ENCODE measurements at regions not wholly inside any gene's neighbourhood (a gene's known extent, or its start where the extent isn't known, plus 50 kb on each side); places are given as distances from the start of the nearest gene placed in this dataset.

DNA sequence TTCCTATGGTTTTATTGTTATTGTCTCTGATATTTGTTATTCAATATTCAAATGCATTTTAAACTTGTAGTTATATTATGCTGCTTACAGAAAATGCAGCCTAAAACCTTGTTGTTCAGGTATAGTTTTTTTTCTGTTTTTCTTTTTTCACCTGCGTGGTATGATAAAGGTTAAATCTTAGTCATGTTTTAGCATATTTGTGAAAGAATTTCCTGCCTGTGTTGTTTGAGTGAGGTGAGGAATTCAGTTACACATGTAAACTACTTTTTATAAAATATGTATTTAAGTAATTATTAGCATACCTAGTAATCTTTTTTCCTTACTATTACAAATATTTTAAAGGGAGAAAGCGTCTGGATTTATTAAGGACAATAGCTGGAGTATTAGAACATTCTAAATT lies 90.0 kb upstream of the NAALADL2 start:
- no peak for DNase-seq (ENCODE audit: low read depth in 2 of 2, low spot score in 1 of 2)

DNA sequence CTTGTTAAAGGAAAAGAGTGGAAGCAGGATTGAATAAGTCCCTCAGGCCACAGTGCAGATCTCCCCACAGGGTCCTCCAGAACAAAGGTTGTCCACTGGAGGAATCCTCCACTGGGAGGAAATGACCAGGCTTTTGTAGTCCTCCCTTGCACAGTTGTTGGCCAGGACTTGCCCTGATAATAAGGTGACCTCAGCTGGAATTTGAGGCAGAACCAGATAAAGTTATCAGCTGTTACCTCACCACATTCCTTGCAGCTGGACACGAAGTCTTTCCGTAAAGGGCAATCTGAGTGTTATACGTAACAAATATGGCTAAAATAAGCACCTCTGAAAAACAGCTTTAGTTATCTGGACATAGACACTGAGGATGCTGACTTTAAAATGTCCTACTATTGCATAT lies 83.5 kb upstream of the NAALADL2 start:
- DNase-seq (ENCODE audit: low read depth in 2 of 2, low spot score in 1 of 2), result no peak

DNA sequence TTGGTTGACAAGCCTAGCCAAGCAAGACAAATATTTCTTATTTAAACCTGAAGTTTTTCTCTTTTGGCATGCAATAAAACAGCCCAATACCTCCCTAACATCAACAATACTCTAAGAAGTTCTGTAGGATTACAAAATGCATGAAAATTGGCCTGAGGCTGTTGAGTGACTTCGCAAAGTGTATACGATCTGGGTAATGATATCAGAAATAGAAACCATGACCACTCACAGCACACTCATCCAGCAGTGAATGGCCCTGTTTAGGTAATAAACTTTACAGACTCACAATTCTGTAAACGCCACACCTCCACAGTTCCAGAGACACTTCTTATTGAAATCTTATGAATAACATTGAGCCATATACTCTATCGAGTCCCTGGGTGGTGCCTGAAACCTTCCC lies 83.0 kb upstream of the NAALADL2 start:
- DNase-seq (ENCODE audit: low read depth in 2 of 2, low spot score in 1 of 2), result no peak

DNA sequence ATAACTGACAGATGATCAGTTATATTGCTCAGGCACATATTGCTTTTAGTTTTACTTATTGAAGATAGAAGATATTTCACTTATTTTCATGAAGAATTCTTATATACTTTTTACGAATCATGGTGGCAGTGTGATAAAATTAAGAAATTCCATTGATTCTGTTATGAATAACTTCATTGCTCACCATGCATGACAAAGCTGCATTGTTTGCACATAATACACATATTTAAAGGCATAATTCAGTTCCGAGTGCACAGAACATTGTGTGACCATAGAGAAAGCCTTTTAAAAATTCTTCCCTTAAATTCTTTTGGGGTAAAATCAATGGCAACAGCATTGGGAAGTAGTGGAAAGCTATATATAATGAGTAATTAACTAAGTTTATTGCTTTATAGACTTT lies 82.5 kb upstream of the NAALADL2 start:
- DNase-seq (ENCODE audit: low read depth in 2 of 2, low spot score in 1 of 2), result no peak

DNA sequence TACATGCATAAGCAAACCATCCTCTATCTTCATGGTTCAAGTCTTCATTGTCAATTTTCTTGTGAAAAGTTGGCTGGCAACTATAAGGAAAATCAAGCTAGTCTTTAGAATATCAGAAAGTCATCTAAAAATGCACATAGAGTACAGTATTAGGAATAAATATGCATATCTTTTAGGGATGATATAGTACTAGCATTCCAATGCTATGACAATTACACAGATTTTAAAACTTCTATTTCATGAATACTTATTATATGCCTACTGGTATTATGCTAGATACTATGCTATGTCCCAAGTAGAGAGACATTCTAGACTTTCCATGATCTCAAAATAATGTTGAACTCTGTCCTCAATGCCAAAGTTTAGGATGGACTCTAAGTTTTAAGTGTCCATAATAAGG lies 81.3 kb upstream of the NAALADL2 start:
- no peak for DNase-seq (ENCODE audit: low read depth in 2 of 2, low spot score in 1 of 2)

DNA sequence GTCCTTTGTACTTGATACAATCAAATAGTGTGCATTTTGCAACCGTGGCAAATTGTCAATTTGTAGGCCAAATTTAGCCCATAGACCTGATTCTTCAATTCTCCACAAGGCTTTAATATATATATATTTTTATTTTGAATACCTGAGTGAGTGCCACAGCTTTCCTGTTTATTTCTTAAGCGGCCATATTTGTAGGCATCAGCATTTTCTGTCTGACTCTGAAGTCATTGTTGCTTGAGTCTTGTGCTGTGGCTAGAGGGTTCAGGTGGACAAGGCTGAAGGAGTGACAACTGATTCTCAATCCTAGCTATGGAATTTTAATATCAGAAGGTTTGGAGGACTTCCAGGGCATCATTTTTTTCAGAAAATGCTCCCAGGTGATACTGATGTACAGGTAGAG lies 75.6 kb upstream of the NAALADL2 start:
- no peak for DNase-seq (ENCODE audit: low read depth in 2 of 2, low spot score in 1 of 2)

DNA sequence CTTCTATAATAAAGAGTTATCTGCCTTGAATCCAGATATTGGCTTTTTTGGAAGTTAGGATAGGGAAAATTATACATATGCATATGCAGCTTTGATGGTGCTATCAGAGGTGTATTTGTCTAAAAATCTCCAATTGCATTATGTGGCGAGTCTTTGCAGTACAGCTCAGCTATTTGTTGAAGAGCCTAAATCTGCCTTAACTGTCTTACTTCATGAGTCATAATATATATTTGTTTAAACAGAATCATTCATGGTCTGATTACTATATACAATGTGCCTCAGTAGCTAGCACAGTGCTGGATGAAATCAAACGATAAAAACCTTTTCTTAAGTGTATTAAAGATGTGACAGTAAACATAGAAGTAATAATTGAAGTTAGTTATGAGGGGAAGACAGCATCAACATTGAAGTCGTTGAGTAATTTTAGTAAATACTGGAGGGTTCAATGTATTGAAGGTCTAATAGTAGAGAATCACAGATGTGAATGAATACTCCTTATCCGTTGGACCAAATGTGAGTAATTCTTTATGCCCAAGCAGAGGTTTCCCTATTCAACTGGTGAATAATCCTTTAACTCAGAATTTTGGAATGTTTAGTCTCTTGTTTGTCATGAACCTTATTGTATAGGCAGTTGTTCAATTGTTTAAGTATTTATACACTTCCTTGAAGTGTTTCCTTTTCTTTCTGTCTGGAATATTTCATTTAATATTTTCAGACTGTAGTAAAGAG lies 74.8 kb upstream of the NAALADL2 start:
- DNase-seq (ENCODE audit: low read depth in 2 of 2, low spot score in 1 of 2), result no peak

DNA sequence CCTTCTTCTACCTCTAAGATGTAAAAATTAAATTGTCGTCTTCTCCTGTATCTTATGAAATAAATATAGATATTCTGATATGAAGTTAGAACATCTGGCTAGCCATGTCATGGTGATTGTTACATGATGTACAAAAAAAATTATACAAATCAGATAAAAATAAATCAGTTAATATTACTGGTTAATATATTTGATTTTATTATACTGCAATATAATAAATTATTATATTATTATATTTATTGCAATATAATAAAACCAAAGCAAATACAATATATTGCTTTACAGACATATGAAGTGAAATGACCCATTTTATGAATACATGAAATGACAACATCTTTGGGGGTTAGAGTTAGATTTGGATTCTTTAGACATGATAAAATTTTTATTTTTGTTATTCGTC lies 72.3 kb upstream of the NAALADL2 start:
- no peak for DNase-seq (ENCODE audit: low read depth in 2 of 2, low spot score in 1 of 2)

DNA sequence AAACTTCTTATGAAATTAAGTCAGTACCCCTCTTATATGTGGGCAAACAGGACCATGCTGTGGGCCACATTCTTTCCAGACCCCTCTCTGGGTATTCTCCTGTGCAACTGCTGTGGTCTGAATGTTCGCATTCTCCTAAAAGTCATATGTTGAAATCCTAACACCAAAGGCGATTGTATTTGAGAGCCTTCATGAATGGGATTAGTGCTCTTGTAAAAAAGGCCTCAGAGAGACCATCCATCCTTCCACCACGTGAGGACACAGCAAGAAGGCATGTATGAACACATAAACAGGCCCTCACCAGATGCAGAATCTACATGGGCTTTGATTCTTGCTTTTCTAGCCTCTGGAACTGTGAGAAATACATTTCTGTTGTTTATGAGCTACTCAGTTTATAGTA lies 68.0 kb upstream of the NAALADL2 start:
- no peak for DNase-seq (ENCODE audit: low read depth in 2 of 2, low spot score in 1 of 2)

DNA sequence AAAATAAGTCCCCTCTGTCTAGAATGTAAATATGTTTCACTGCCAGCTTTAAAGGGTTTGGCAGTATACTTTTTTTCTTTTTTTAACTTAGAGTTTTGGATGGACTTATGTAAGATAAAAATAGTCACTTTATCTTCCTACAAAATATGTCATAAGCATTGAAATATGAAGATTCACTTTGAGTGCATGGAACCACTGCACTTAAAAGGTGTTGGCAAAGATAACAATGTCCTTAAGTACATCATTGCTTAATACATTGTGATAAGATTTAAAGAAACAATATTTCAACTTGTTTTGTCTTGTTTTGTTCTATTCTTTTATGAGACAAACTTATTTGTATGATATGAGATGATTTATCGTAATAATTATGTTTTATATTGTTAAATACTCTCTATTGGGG lies 66.3 kb upstream of the NAALADL2 start:
- DNase-seq (ENCODE audit: low read depth in 2 of 2, low spot score in 1 of 2), result no peak
